NCI-H510A (cell line): ENCODE measurements at regions not wholly inside any gene's neighbourhood (a gene's known extent, or its start where the extent isn't known, plus 50 kb on each side); places are given as distances from the start of the nearest gene placed in this dataset.
"Not testable (repeated sequence)": the region's sequence is repeated elsewhere in the genome, so short reads cannot be mapped to it uniquely, and the experiment has no call there.

Experiments
- DNase-seq: peaks from one replicate; lab custom pipeline; 2025; lab: John Stamatoyannopoulos, UW

- no peak for DNase-seq
These were observed 287.0 kb downstream of the MDFIC start for GRCh38 chr7:115208710-115209560.

GRCh38 chr7:115206374-115206773 lies 284.5 kb downstream of the MDFIC start:
- not testable (repeated sequence) for DNase-seq

- no peak for DNase-seq
These were observed 276.2 kb downstream of the MDFIC start for GRCh38 chr7:115198143-115198542.

DNA sequence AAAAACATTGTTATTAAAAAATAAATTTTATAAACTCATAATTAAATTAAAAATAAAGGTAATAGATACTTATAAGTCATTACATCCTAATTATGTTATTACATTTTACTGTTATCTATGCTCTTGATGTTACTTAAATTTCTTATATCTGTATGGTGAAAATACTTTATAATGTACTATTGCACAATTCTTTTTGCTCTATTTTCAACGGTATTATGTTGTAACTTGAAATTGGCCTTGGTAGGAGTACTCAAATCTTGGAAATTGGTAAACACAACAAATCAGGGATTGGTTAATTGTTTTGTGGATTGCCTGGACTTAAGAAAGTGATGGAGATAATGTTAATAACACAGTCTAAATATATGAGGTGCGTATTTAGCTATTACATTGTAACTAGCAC lies 273.3 kb downstream of the MDFIC start:
- DNase-seq, result no peak

GRCh38 chr7:115191526-115191925 lies 269.6 kb downstream of the MDFIC start:
- DNase-seq, result no peak

GRCh38 chr7:115183431-115184057 lies 261.6 kb downstream of the MDFIC start:
- DNase-seq, result no peak

DNA sequence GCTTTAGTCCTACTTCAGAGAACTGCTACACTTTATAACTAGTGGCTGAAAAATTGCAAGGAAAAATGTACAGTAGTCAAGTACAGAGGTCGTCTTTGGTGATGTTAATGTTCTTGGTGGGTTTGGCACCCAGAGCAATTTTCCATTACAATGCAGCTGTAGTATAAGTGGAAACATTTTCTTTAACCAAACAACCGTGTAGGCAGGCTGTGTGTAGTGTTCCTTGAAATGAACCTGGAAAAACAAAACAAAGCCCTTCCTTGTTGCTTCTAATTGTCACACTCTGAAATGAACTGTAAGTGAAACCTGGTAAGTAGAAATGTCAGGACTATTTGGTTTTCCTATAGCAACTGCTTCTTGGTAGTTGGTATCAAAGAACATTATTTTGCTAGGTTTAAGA lies 256.9 kb downstream of the MDFIC start:
- no peak for DNase-seq

GRCh38 chr7:115177823-115178222 lies 255.9 kb downstream of the MDFIC start:
- DNase-seq, result no peak

DNA sequence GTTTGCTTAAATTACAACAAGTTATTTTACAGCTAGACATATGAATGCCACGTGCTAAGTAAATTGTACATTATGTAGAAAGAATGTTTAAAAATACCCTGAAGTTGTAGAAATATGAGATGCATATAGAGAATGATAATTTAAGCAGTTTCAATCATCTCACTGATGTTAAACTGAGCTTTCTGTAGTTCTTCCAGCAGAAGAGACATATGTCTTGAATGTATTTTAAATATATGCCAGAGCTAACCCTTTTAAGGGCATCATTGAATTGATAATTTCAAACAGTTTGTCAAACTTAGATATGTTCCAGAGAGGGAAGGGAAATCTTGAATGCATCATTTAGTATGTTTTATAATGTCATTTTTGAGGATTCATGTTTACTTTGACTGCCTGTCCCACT lies 255.2 kb downstream of the MDFIC start:
- DNase-seq, result no peak

- not testable (repeated sequence) for DNase-seq
These were observed 250.5 kb downstream of the MDFIC start for GRCh38 chr7:115172397-115172796.

- DNase-seq, result no peak
These were observed 232.0 kb downstream of the MDFIC start for GRCh38 chr7:115153769-115154477.

DNA sequence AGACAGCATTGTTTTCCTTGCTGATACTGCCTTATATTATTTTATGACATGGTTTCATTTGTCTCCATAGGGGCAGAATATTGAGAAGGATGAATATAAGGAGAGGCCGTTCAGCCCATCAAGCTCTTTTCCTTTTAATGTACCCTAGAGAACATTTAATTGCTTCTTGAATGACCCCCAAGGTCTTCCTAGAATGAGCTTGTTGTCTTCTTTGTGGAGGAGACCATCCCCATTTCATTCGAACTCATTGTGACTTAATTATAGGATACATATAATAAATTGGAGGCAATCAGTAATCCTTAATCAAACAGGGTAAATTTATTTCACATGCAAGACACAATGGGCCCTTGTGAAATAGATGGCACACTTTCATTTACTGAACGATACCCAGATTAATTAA lies 231.3 kb downstream of the MDFIC start:
- DNase-seq, result no peak

DNA sequence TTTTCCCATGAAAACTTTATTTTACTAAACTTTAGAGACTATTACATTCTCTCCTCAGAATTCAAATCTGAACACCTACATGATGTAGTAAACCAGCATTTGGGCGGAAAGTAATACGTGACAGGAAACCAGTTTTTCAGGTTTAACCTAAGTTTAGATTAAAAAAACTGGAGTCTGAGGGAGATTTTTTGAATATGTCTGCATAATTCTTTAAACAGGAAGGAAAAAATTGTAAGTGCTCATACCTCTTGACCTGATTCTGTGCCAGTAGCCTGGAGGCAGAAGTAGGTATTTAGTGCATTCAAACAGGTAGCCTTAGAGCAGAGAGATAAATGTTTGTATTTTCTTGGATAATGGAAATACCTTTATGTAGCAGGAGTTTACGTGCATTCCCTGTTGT lies 224.3 kb downstream of the MDFIC start:
- no peak for DNase-seq

DNA sequence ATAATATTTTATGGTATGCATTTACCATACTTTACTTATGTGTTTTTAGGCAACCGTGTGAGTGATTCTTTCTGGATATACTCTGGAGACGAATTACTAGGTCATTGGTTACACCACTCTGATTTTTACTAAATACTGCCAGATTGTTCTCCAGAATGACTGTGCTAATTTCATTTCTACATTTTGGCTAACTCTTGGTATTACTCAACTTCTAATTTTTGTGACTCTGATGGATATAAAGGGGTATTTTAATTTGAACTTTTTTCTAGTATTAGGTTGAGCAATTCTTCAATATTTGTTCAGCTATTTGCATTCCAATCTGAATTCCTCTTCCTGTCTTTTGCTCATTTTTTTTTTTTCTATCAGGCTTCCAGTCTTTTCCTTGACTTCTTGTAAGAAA lies 223.6 kb downstream of the MDFIC start:
- DNase-seq, result no peak

GRCh38 chr7:115137816-115138215 lies 215.9 kb downstream of the MDFIC start:
- DNase-seq, result no peak

DNA sequence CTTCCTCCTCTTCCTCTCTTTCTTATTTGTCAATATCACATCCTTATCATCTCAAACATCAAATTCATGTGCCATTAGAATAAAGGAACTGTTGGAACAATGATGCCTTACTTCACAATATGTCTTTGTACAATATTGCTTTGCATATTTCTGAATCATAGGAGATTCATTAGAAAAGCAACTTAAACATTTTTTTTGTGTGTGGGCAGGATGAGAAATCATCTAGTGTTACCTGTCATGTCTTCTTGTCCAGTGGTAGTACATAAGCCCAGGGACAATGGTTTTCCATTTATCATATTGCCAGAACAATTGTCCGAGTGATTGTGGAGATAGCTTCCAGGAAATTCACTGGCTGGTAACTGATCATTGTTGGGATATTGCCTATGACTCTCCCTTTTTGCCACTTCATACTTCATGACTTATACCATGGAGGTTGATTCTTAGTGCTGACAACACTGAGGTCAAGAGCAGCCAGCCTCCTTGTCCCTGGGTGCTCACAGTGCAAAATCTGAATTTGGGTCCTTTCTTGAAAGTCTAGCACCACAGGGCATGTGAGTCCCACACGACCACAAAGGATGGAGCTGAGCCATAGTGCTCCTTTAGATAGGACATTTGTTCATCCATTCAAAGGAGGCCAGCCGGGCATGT lies 215.0 kb downstream of the MDFIC start:
- DNase-seq, result no peak

GRCh38 chr7:115135769-115136410 lies 214.0 kb downstream of the MDFIC start:
- DNase-seq, result no peak

DNA sequence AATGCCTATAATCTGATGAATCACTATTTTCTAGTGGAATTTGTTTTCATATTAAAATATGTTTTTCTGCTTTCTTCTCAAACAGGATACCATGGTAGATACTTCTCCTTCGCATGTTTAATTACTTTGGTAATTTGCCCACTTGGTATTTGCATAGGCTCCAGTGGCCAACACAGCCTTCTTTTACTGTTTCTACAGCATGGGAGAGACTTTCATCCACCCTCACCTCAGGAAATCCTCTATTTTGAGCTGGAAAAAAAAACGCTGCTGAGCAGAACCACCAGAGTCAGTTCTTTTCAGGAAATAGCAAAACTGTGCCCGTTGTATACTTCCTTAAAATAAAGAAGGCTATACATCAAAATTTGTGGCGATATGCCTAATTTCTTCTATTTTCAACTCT lies 213.3 kb downstream of the MDFIC start:
- no peak for DNase-seq

- DNase-seq, result peak; percentile 71
These were observed 211.4 kb downstream of the MDFIC start for GRCh38 chr7:115133248-115133647.

DNA sequence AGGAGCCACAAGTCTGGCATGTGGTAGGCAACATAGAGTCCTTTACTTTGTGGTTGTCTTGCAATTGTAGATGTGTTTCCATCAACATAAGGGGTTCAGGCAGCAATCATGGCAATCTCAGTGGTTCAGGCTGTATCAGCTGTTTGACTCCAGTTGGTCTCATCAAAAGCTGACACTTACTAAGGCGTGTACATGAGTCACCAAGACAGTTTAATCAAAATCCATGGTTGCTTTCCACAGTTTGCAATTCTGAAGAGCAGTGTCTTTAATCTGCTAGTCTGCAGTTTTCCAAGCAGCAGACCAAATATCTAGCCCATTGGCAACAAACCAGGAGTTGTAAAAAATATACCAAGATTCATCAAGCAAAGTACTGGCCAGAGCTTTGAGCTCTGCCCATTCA lies 210.2 kb downstream of the MDFIC start:
- DNase-seq, result no peak

- DNase-seq, result no peak
These were observed 206.3 kb downstream of the MDFIC start for GRCh38 chr7:115128154-115128553.
